ENCODE measurements at regions not wholly inside any gene's neighbourhood (a gene's known extent, or its start where the extent isn't known, plus 50 kb on each side); places are given as distances from the start of the nearest gene placed in this dataset.

DNA sequence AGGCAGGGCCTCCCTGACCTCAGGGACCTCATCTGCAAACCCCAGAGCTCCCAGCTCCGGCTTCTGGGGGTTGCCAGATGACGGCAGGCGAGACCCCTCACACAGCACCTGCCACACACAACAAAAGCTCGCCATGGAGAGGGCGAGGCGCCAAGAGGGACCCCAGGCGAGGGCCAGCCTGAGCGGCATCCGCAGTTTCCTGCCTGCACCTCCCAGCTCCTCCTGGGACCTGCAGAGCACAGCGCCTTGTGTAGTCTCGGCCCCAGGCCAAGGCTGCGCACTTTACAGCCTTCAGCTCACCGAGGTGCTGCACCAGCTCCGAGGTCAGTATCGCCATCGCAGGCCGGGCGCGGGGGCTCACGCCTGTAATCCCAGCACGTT is 82.4 kb upstream of the ADAMTS2 start:
- TF ChIP-seq GABPA (tag; conservative IDR thresholded peaks at IDR 0.05; ENCODE audit: low read depth) (no peak), POLR2A (conservative IDR thresholded peaks at IDR 0.05) (no peak)

Measured in K562 (cell line).